ENCODE measurements at regions not wholly inside any gene's neighbourhood (a gene's known extent, or its start where the extent isn't known, plus 50 kb on each side); places are given as distances from the start of the nearest gene placed in this dataset.

DNA sequence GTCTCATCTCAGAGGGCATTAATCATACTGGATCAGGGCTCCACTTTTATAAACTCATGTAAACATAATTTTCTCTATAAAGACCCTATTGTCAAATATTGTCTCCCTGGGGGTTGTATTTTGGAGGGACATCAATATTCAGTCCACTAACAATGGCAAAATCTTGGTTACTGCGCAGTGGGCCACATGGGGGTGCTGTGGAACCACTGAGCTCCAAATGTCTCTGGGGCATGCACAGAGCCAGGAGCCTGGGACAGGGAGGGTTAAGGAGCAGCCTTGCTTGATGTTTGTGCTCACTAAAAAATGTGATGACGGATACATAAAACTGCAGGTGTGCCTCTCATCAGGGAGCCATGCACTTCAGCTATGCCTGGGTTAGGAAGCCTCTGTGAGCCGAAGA, 62.1 kb upstream of the PRSS58 start:
- no peaks in the 10 kb centered on the region for H3K36me3 ChIP-seq (ENCODE audit: insufficient read depth, low read length, poor library complexity, severe bottlenecking)
- no peak overlapping the region for H3K4me3 ChIP-seq (ENCODE audit: low read depth, low read length, poor library complexity, severe bottlenecking)
- DNase-seq (ENCODE audit: low spot score), result no peak
- BruUV-seq (replicated peaks), result no TSS peak
- intact Hi-C loops (cut with micrococcal nuclease; ENCODE audit: unreplicated experiment), result no loop called here
- H3K9me3 ChIP-seq (ENCODE audit: low read depth, low read length, poor library complexity, severe bottlenecking), result no peaks in the 10 kb centered on the region
- no peak for TF ChIP-seq EZH2 (IDR thresholded peaks at IDR 0.05; ENCODE audit: borderline replicate concordance, low read depth, low read length, poor library complexity, severe bottlenecking)
- TF ChIP-seq, protein P1, sequence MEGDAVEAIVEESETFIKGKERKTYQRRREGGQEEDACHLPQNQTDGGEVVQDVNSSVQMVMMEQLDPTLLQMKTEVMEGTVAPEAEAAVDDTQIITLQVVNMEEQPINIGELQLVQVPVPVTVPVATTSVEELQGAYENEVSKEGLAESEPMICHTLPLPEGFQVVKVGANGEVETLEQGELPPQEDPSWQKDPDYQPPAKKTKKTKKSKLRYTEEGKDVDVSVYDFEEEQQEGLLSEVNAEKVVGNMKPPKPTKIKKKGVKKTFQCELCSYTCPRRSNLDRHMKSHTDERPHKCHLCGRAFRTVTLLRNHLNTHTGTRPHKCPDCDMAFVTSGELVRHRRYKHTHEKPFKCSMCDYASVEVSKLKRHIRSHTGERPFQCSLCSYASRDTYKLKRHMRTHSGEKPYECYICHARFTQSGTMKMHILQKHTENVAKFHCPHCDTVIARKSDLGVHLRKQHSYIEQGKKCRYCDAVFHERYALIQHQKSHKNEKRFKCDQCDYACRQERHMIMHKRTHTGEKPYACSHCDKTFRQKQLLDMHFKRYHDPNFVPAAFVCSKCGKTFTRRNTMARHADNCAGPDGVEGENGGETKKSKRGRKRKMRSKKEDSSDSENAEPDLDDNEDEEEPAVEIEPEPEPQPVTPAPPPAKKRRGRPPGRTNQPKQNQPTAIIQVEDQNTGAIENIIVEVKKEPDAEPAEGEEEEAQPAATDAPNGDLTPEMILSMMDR (conservative IDR thresholded peaks at IDR 0.05; ENCODE audit: low read depth, low read length), result peak; percentile 54
- H3K27me3 ChIP-seq (replicated peaks; ENCODE audit: insufficient read depth, low read depth, low read length, poor library complexity), result peaks cover 16% of the 10 kb centered on the region
- POLR2A ChIA-PET (ENCODE audit: low non-redundant PET), result no interaction called here
- no peaks in the 10 kb centered on the region for H3K4me1 ChIP-seq (ENCODE audit: insufficient read depth, low read length, poor library complexity, severe bottlenecking)
- no peak overlapping the region for H3K27ac ChIP-seq (ENCODE audit: low read depth, low read length, poor library complexity, severe bottlenecking)
- CTCF ChIA-PET, result interaction anchor here (0.6 to 1.4 kb wide), 3 partner anchors 10 to 165 kb away, joined by 3 read pairs; no protein-coding TSS in a partner anchor

DNA sequence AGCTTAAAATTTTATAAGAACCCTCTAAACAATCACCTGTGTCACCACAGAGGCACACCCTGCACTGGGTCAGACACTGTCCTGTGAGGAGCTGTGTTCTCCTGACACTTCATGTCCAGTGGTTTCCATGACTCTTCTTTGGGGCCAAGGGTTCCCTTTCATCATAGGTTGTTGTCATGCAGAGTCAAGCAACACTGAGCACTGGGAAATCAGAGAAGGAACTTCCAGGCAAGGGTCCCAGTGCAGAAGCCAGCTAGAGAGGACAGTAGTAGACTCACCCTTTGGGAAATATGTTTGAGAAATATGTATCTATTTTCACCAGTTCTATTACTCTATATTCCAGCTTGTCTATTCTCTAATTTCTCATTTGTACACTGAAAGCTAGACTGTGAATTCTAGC, 56.4 kb upstream of the PRSS58 start:
- no TSS peak for BruUV-seq (replicated peaks)
- H3K27me3 ChIP-seq (replicated peaks; ENCODE audit: insufficient read depth, low read depth, low read length, poor library complexity), result peaks cover 37% of the 10 kb centered on the region
- no peaks in the 10 kb centered on the region for H3K4me1 ChIP-seq (ENCODE audit: insufficient read depth, low read length, poor library complexity, severe bottlenecking)
- intact Hi-C loops (cut with micrococcal nuclease; ENCODE audit: unreplicated experiment), result no loop called here
- ChIA-PET CTCF (no interaction called here), POLR2A (ENCODE audit: low non-redundant PET) (no interaction called here)
- no peak for TF ChIP-seq EZH2 (IDR thresholded peaks at IDR 0.05; ENCODE audit: borderline replicate concordance, low read depth, low read length, poor library complexity, severe bottlenecking)
- TF ChIP-seq, protein P1 (conservative IDR thresholded peaks at IDR 0.05; ENCODE audit: low read depth, low read length), result no peak
- H3K9me3 ChIP-seq (ENCODE audit: low read depth, low read length, poor library complexity, severe bottlenecking), result no peaks in the 10 kb centered on the region
- no peaks in the 10 kb centered on the region for H3K36me3 ChIP-seq (ENCODE audit: insufficient read depth, low read length, poor library complexity, severe bottlenecking)
- DNase-seq (ENCODE audit: low spot score), result no peak
- no peak overlapping the region for H3K27ac ChIP-seq (ENCODE audit: low read depth, low read length, poor library complexity, severe bottlenecking)
- no peak overlapping the region for H3K4me3 ChIP-seq (ENCODE audit: low read depth, low read length, poor library complexity, severe bottlenecking)

DNA sequence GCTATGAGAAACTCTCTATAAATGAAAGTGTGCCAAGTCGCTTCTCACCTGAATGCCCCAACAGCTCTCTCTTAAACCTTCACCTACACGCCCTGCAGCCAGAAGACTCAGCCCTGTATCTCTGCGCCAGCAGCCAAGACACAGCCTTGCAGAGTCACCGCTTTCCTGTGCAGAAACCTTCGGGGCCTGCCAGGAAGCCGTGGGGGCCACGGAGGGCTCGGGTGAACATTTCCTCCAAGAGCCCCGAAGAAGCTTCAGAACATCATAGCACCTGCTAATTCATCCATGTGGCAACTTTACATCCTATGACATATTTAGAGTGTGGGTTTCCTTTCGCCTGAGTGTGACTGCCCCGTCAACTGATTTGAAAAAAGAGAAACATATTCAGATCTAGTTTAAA, 55.7 kb upstream of the PRSS58 start:
- peaks cover 37% of the 10 kb centered on the region for H3K27me3 ChIP-seq (replicated peaks; ENCODE audit: insufficient read depth, low read depth, low read length, poor library complexity)
- no peaks in the 10 kb centered on the region for H3K9me3 ChIP-seq (ENCODE audit: low read depth, low read length, poor library complexity, severe bottlenecking)
- intact Hi-C loops (cut with micrococcal nuclease; ENCODE audit: unreplicated experiment), result no loop called here
- no peaks in the 10 kb centered on the region for H3K36me3 ChIP-seq (ENCODE audit: insufficient read depth, low read length, poor library complexity, severe bottlenecking)
- no peak overlapping the region for H3K27ac ChIP-seq (ENCODE audit: low read depth, low read length, poor library complexity, severe bottlenecking)
- POLR2A ChIA-PET (ENCODE audit: low non-redundant PET), result no interaction called here
- TF ChIP-seq, protein P1 (conservative IDR thresholded peaks at IDR 0.05; ENCODE audit: low read depth, low read length), result no peak
- no peak for TF ChIP-seq EZH2 (IDR thresholded peaks at IDR 0.05; ENCODE audit: borderline replicate concordance, low read depth, low read length, poor library complexity, severe bottlenecking)
- H3K4me1 ChIP-seq (ENCODE audit: insufficient read depth, low read length, poor library complexity, severe bottlenecking), result no peaks in the 10 kb centered on the region
- DNase-seq (ENCODE audit: low spot score), result no peak
- no TSS peak for BruUV-seq (replicated peaks)
- CTCF ChIA-PET, result no interaction called here
- no peak overlapping the region for H3K4me3 ChIP-seq (ENCODE audit: low read depth, low read length, poor library complexity, severe bottlenecking)
